NCI-H226 (cell line): ENCODE measurements at regions not wholly inside any gene's neighbourhood (a gene's known extent, or its start where the extent isn't known, plus 50 kb on each side); places are given as distances from the start of the nearest gene placed in this dataset.

ENCODE experiments used
- DNase-seq: peaks from one replicate; pipeline ENCODE4 v3.0.0-alpha.2; 2015

DNA sequence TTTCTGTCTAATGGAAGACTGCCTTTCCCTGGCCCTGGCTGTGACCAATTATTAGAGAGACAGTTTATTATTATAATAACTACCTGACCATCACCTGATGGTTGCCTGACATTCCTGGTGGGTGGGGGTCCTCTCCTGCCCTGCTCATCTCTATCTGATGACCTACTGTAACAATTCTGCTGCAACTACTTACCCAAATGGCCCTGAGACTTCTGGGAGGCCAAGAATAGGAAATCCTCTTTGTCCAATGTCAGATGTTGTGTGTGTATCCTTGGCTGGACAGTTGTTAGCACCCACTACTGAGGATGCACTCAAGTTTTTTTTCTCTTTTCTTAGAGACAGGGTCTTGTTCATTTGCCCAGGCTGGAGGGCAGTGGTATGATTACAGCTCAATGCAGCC, 110.3 kb downstream of the DDX1 start:
- no peak for DNase-seq

DNA sequence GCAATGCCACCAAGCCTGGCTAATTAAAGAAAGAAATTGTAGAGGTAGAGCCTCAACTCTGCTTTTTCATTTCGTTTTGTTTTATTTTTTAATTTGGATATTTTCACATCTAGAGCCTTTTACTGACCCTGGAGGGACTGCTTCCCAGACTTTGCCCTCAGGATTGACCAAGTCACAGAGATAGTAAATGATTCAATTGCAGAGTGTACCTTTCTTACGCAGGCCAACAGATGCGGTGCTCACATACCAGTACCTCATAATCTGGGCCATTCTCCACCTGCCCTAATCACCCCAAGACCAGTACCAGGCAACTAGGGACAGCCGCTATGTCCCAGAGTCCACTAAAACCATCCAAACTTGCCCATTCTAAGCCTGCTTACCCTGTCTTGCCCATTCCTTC, 110.8 kb downstream of the DDX1 start:
- no peak for DNase-seq

DNA sequence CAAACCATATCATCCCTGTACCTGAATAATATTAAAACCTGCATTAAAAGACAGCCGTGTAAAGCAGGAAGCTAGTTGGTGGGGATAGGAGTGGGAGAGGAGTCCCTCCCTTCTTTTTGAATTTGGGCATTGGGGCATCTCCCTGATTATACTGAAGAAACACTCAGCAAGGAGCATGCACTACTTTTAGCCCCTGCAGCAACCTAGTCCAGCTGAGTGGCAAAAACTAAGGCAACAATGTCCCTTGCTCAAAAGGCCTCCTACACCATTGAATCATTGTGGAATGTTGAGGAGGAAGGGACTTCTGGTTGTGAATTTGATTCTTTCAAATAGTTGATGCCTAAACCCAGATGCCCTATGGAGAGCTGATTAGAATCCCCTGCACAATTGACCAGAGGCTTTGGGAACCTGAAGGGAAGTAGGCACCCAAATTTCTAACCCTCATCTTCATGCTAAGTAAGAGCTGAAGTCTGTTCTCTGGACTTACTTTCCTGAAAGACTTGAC, 111.7 kb downstream of the DDX1 start:
- no peak for DNase-seq

DNA sequence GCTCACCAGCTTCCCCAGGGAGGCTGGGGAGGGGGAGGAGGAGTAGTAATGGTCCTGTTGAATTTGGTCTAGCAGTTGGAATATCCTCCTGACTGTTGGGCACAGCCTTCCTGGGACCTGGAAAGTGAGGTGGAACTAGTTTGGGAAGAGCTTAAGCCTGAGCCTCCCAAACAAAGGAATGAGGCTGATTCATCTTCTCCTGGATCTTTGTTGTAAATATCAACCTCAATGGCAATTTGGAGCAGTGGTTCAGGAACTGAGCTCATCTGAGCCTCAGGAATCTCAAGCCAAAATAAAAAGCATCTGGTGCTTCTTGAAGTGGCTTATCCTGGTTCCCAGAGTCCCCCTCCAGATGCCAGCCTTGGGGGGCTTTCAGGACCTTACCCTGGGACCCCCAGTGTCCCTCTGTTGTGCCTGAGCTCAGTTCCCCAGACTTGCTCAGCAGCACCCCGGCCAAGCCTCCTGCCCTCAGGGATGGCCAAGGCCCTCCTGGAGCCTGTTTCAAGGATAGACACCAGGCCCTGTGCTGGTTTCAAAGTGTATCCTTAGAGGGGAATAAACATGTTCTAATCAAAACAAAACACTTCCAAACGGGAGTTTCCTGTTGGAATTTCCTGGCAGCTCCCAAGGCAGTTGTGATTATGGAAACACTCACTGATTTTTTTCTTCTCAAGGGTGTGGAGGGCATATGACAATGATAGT, 112.6 kb downstream of the DDX1 start:
- peak; percentile 68 for DNase-seq

DNA sequence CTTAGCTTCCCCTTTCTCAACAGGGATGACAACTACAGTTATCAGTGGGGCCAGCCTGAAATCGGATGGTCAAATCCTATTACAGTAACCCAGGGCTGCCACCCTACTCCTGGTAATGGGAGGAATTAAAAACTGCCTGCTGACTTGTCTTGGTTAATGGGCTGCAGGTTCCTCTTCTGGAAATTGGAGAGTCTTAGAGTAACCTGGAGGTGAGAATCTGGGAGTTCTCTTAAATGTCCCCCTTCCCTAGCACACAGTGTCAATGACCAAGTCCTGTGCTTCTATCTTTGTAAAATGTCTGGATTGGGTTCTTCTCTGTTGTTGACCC, 113.1 kb downstream of the DDX1 start:
- no peak for DNase-seq

DNA sequence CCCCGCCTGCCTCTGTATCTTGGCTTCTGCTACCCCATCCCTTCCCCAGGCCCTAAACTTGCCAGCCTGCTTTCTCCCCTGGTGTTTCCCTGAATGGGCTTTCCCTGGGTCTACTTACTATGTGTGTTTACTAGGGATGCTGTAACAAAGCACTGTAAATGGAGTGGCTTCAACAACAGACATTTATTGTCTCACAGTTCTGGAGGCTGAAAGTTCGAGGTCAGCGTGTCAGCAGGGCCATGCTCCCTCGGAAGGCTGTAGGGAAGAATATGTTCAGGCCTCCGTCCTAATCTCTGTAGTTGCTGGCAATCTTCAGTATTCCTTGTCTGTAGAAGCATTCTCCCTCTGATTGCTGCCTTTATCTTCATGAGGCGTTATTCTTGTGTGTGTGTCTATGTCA, 113.6 kb downstream of the DDX1 start:
- no peak for DNase-seq

DNA sequence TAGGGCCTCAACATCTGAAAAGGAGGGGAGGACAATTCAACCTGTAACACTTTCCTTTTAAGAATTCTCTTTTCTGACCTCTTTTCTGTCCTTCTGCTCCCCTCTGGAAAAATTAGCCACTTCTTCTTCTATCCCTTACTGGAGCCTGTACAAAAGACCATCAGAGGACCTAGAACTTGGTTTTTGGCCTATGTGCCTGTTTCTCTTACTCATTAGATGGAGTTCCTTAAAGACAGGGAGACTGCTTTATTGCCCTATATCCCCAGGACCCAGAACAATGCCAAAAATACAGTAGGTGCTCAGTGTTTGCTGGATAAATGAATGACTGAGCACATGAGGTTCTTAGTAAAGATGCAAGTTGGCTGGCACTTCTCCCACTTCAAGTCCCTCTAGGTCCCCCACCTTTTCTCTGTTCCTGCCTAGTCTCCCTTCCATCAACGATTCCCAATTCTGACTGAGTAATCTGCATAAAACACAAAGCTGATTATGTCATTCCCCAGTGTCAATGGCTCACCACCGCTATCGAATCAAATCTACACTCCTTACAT, 114.2 kb downstream of the DDX1 start:
- DNase-seq = no peak

DNA sequence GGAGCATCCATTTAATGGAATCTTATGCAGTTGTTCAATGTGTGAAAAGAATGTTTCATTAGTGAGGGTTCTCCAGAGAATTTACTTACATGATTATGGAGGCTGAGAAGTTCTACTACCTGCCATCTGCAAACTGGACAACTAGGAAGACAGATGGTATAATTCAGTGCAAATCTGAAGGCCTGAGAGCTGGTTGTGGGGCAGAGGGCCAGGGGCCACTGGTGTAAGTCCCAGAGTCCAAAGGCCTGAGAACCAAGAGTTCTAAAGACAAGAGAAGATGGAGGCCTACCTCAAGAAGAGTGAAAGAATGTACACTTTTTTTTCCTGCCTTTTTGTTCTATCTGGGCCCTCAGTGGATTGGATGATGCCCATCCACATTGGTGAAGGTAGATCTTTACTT, 114.8 kb downstream of the DDX1 start:
- no peak for DNase-seq

DNA sequence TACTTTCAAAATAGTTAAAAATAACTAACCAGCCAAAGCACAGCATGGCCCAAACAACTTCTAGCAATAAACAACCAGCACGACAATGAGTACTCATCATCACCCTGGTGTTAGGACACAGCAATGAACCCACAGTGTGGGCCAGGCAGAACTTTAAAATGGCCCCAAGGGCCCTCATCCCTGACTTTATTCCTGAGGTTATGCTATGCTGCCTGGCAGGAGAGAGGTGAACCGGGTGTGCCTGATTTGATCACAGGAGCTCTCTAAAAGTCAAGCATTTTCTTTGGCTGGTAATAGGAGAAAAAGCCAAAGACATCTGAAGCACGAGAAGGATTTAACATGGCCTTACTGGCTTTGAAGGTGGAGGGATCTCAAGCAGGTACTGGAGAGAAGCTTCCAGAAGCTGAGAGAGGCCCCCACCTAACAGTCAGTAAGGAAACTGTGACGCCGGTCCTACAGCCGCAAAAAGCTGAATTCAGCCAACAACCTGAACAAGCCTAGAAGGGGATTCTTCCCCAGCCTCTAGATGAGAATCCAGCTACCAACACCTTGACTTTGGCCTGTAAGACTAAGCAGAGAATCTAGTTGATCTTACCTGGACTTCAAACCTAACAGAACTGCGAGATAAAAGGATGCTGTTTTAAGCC, 115.4 kb downstream of the DDX1 start:
- no peak for DNase-seq

DNA sequence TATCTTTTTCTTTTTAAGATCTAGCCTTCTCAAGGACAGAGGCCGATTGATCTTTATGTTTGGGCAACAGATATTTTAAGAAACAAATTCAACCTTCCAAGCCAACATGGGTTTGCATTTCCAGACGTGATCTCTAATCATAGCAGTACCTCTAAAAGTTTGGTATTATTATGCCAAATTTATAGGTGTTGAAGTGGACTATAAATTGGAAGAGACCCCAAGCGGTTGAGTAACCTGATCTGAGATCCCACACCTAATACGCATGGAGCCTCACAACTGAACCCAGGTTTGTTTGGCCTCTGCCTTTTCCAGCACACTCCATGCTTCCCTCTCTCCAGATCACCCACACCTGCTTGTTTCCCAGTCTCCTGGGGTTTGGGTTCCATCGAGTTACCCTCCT, 116.5 kb downstream of the DDX1 start:
- no peak for DNase-seq

DNA sequence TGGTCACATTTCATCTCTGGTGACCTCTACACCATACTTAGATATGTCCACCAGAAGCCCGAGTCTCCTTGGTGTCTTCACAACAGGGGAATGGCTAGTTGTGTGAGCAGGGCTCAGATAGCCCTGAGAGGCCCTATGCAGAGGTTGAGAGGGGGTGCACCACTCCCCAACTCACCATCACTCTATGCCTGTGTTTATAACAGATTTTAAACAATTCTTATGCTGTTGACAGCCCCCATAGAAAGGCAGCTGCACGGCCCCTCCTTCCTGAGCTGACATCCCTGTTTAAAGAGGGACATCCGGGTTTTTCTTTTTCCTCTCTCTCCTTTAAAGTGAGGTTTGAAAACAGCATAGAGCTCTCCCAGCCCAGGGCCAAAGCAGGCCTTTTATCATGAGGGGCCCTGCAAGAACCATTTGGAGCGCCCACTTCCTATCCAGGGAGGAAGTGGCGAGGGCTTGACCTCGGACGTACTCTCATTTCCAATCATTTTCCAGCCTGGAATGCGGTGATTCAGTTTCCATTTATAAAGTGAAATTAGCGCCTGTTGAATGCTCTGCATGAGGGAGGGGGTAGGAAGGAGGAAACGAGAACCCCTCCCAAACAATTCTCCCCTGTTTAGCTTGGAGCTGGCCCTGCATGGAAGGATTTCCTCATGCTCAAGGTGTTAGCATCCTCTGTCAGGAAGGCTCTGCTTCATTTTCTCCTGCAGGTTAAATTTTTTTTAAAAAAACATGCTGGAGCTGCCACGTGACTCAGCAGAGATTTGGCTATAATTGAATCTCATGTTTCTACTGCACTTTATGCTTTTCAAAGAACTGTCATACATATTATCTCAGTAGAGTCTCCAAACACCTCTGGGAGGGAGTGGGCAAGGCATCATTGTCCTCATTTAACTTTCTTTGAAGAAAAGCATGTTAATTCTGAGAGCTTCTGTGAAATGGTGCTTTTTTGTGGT, 117.5 kb downstream of the DDX1 start:
- DNase-seq = peak; percentile 13

DNA sequence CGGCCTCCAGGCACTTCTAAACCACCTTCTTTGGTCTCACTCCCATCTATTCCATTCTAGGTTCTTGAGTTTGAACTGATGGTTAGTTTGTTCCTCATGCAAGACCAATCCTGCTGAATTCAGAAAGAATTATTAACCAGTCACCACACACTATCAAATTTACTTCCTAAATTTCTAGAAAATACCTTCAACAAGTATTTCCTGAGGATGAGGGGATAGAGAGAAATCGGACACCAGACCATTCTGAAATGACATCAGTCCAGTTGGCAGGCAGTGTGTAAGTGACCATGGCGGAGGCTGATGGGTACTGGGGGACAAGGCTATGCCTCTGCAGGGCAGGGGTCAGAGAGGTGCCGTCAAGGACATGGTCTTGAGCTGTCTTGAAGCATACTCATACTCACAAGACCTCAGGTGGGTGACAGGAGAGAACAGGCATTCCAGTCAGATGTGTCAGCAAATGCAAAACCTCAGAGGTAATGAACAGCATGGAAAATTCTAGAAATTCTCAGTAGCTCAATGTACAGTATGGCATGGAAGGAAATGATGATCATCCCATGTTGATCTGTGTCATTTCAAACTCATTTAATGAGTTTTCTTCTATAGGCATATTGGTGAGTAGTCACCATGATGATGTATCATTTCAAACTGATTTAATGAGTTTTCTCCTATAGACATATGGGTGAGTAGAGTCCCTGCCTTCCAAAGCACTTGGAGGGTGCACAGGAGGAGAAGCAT, 119.6 kb downstream of the DDX1 start:
- no peak for DNase-seq

DNA sequence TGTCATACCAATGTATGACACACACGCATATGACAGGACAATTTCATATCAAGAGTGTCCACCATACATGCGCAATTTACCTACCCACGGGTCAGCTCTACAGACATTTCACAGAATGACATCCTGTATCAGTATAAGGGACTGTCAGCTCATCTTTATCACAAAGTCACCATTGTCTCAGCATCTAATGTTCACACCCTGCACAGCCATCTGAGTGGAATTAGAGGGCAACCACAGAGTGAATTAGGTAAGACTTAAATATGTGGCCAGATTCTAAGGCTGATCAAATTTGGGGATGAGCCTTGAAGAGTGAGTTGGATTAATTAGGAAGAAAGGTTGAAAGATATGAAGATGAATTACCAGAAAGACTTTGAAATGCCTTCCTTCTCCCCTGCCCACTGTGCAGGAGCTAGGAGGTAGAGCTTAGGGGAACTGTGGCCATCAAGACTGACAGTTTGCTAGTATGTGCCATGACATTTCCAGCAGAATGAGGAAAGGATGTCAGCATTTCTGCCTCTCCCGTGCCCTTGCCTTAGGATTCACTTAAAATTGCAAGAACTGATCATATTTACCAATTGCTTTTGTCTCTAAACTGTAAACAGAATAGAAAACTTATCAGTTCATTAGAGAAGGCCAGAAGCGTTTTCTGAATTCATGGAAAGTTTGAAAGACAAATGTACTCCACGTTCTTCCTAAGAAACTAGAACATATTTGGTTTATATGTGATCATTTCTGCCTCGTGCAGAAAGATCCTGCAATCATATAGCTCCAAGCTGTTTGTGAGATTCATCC, 121.1 kb downstream of the DDX1 start:
- no peak for DNase-seq

DNA sequence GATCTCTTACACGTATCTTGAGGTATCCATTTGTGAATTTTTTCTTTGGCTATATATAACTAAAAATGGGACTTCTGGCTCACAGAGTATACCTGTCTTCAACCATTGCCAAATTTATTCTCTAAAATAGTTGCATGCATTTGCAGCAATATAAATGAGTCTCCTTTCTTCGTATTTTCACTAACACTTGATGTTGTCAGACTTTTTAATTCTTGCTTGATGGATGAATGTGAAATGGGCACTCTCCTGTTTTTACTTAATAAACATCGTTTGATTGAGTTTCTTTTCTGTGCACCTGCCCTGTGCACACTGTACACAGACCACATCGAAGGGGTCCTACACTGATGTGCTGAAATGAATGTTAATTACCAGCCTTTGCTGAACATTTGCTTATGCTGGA, 121.8 kb downstream of the DDX1 start:
- no peak for DNase-seq

DNA sequence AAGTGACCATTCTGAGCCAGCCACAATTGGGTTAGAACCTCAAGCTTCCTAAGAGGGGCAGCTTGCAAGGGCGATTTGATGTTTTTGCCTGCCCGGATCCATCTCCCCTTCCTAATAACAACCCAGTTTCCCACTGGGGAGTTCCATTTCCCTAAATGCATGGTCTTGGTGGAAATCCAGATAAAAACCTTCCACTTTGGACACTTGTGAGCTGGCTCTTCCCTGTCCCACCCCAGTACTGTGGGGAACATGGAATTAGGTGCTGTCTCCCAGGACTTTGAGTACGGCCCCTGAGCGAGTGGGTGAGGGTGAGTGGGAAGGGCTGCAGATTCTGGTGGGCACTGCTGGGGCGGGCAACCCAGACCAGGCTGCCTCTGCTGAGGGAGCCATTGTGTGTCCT, 122.3 kb downstream of the DDX1 start:
- DNase-seq = no peak

DNA sequence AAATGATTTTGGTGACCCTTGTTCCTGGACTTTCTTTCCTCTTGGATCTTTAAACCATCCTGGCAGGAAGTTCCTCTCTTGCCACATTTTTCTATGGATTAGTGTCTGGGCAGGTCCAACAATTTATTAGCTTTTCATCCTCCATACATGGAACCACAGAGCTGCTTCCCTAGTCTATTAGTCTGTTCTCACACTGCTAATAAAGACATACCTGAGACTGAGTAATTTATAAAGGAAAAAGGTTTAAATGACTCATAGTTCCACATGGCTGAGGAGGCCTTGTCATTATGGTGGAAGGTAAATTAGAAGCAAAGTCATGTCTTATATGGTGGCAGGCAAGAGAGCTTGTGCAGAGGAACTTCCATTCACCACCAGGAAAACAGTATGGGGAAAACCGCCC, 122.9 kb downstream of the DDX1 start:
- DNase-seq = no peak

DNA sequence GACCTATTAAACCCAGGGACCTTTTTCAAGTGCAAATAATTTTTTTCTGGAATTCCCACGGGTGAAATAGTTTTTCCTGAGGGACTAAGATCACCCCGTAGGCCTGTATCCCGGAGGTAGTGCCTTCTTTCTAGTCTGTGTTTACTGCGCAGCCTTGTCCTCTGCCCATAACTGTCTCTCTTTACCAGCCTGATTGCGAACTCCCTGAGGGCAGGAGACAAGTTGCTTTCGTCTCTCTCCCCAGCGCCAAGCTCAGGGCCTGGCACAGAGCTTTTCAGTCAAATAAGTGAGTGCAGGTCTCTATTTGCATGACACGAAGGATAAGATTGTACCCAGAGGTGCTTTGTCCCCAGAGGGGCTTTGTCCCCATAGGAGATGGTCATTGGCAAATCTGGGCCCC, 123.9 kb downstream of the DDX1 start:
- no peak for DNase-seq

DNA sequence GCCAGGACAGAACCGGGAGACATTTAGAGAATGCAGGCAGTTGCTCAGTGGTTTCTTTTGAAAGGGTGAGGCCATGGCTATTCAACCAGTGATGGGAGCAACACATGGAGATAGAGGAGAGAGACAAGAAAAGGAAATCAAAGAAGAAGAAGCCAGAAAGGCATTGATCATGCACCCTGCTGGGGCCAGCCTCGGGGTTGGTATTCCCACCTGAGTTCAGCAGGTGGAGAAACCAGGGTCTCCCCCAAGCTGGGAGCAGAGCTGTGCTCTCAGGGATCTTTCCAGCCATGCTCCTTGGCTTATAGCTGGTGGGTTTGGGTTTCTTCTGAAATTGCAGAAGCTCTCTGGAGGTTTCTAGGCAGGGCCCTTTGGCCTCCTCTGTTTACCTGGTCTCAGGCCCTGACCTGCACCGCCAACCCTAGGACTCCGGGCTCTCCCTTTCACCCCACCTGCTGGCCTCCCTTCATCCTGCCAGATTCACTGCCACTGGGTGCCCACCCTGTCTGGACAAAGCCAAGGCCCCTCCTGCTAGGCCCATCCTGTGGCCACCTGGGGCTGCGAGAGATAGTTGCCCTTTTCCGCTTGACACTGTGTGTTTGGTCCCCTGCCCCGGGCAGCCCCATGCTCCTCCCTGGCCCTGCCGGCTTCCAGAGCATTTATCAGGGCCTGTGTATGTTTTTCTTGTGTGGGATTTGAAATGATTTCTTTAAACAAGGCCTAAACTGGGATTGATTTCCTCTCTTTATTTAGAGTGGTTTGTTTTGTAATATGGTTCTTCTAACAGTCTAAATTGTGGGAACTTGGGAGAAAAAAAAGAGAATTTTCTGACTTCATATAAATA, 126.7 kb downstream of the DDX1 start:
- DNase-seq = no peak

DNA sequence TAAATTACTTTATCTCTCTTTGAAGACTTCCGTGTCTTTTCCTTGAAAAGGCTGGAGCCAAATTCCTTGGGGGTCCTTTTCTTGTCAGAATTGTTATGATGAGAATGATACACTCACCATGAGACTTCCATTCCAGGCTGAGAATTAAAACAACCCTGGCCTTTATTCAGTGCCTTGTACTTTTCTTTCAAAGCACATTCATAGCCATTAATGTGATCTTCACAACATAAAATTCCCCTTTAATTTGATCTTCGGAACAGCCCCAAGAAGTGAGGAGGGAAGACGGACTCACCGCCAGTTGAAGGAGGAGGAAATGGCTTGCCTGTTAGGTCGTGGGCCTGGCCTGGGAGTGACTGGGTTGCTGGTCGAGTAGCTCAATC, 127.3 kb downstream of the DDX1 start:
- no peak for DNase-seq

DNA sequence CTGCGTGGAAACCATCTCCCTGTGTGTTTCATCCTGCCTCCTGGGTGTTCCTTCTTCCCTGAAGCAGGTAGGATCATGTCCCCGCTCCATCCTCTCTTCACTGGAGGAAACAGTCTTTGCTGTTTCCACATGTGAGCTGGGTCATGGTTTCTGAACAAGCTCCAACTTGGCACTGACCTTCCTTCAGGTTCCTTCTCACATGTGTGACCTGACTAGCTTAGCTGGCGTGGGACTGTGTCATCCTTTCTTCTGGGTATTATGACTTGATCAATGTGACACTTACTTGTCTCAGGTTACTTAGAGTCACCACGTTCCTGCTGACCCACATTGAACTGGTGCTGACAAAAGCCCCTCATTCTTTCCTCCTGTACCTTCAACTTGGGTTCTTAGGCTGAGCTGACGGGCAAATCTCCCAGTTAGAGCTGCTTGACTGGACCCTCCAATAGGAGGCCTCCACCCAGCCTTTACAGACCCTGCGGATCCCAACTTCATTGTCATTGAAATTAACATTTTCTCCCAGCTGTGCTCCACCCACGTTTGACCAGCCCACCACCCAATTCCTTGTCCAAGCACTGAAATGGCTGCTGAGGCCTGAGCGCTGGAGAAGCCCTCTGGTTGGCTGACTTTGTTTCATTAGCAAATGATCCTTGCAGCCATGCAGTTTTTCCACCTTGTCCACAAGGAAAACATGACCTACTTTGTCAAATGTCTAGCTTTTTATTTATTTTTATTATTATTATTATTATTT, 128.1 kb downstream of the DDX1 start:
- DNase-seq = no peak
